ENCODE measurements at regions not wholly inside any gene's neighbourhood (a gene's known extent, or its start where the extent isn't known, plus 50 kb on each side); places are given as distances from the start of the nearest gene placed in this dataset.
A peak's percentile ranks its signal among the peaks of the same experiment; 100 is the strongest.

- DNase-seq = no peak
Observed at GRCh38 chr9:16960084-16960483, 89.6 kb upstream of the BNC2 start.

GRCh38 chr9:16959391-16959790, 88.9 kb upstream of the BNC2 start:
- Mint-ChIP-seq H3K27ac (no peak overlapping the region), H3K27me3 (ENCODE audit: low read depth, poor library complexity) (peaks cover 5% of the 10 kb centered on the region), H3K36me3 (ENCODE audit: low read depth) (peaks cover 4% of the 10 kb centered on the region), H3K4me3 (no peak overlapping the region), H3K4me1 (peaks cover 19% of the 10 kb centered on the region), H3K9me3 (peaks cover 15% of the 10 kb centered on the region)
- no peak for DNase-seq
- TF ChIP-seq CTCF (IDR thresholded peaks at IDR 0.05) = no peak

More at GRCh38 chr9:16960084-16960483, 89.6 kb upstream of the BNC2 start:
- TF ChIP-seq CTCF (IDR thresholded peaks at IDR 0.05) = no peak
- H3K36me3 Mint-ChIP-seq (ENCODE audit: low read depth) = peaks cover 4% of the 10 kb centered on the region
- peaks cover 12% of the 10 kb centered on the region for H3K4me1 Mint-ChIP-seq
- peaks cover 15% of the 10 kb centered on the region for H3K9me3 Mint-ChIP-seq
- H3K27ac Mint-ChIP-seq = no peak overlapping the region
- H3K27me3 Mint-ChIP-seq (ENCODE audit: low read depth, poor library complexity) = peaks cover 5% of the 10 kb centered on the region
- H3K4me3 Mint-ChIP-seq = no peak overlapping the region

DNA sequence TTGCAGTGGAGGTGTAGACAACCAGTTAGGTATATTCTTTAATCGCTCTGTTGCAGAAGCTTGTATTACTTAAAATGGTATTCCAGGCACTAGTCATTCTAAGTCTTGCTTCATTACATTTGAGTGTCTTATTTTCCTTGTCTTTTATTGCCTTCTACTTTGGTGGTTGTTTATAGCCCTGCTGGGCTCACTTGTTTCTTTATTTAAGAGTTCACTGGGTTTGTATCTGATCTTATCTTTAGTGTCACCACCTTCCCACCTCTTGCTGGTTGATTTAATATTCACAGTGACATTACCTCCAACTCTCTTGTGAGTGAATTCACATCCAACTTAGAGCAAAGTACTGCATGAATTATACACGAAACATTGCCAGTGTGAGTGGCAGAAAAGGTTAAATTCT, 83.6 kb upstream of the BNC2 start:
- no peak overlapping the region for H3K27ac Mint-ChIP-seq
- H3K4me3 Mint-ChIP-seq = no peak overlapping the region
- no peaks in the 10 kb centered on the region for H3K27me3 Mint-ChIP-seq (ENCODE audit: low read depth, poor library complexity)
- no peaks in the 10 kb centered on the region for H3K9me3 Mint-ChIP-seq
- no peaks in the 10 kb centered on the region for H3K36me3 Mint-ChIP-seq (ENCODE audit: low read depth)
- peaks cover 37% of the 10 kb centered on the region for H3K4me1 Mint-ChIP-seq
- no peak for TF ChIP-seq CTCF (IDR thresholded peaks at IDR 0.05)
- DNase-seq = no peak

DNA sequence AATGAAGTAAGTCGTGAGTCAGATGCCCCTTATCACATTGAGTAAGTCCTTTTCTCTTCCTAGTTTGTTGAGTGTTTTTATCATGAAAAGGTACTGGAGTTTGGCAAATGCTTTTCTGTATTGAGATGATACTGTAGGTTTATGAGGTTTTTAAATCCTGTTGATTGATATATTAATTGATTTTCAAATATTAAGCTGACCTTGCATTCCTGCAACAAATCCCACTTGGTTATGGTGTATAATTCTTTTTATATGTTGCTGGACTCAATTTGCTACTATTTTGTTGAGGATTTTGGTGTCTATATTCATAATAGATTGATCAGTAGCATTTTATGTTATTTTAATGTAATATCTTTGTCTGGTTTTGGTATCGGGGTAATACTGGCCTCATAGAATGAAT, 81.0 kb upstream of the BNC2 start:
- H3K9me3 Mint-ChIP-seq = no peaks in the 10 kb centered on the region
- no peak overlapping the region for H3K27ac Mint-ChIP-seq
- no peak for DNase-seq
- peaks cover 32% of the 10 kb centered on the region for H3K4me1 Mint-ChIP-seq
- peaks cover 3% of the 10 kb centered on the region for H3K27me3 Mint-ChIP-seq (ENCODE audit: low read depth, poor library complexity)
- H3K4me3 Mint-ChIP-seq = no peak overlapping the region
- H3K36me3 Mint-ChIP-seq (ENCODE audit: low read depth) = no peaks in the 10 kb centered on the region
- TF ChIP-seq CTCF (IDR thresholded peaks at IDR 0.05) = no peak

GRCh38 chr9:16950051-16950450, 79.6 kb upstream of the BNC2 start:
- peaks cover 25% of the 10 kb centered on the region for H3K4me1 Mint-ChIP-seq
- no peak overlapping the region for H3K27ac Mint-ChIP-seq
- no peak for TF ChIP-seq CTCF (IDR thresholded peaks at IDR 0.05)
- H3K4me3 Mint-ChIP-seq = no peak overlapping the region
- DNase-seq = peak; percentile 37
- H3K27me3 Mint-ChIP-seq (ENCODE audit: low read depth, poor library complexity) = peaks cover 3% of the 10 kb centered on the region
- no peaks in the 10 kb centered on the region for H3K36me3 Mint-ChIP-seq (ENCODE audit: low read depth)
- H3K9me3 Mint-ChIP-seq = no peaks in the 10 kb centered on the region

DNA sequence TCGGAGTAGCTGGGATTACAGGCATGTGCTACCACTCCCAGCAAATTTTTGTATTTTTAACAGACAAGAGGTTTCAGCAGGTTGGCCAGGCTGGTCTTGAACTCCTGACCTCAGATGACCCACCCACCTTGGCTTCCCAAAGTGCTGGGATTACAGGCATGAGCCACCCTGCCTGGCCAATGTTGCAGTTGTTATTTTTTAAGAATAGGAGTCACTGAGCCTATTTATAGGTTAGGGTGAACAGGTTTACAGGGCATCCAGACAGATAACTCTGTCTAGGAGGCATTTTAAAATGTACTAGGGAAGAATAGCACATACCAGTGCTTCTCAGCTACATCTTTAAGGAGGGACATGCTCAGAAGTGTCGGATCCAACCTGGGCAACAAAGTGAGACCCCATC, 60.1 kb upstream of the BNC2 start:
- Mint-ChIP-seq H3K9me3 (peaks cover 20% of the 10 kb centered on the region), H3K27me3 (ENCODE audit: low read depth, poor library complexity) (peaks cover 5% of the 10 kb centered on the region), H3K36me3 (ENCODE audit: low read depth) (no peaks in the 10 kb centered on the region), H3K4me3 (no peak overlapping the region), H3K27ac (no peak overlapping the region), H3K4me1 (no peaks in the 10 kb centered on the region)
- no peak for TF ChIP-seq CTCF (IDR thresholded peaks at IDR 0.05)
- no peak for DNase-seq
